Ovary (tissue), 7 donors: ENCODE measurements at regions not wholly inside any gene's neighbourhood (a gene's known extent, or its start where the extent isn't known, plus 50 kb on each side); places are given as distances from the start of the nearest gene placed in this dataset.

Source experiments
- DNase-seq, 5 donors: peaks; one replicate each; pipeline ENCODE4 v3.0.0-alpha.2; 2019 to 2020
- H3K27ac ChIP-seq, 2 donors: fragments of 200-600 bp; one replicate each; pipeline versions ENCODE4 v1.5.1 to v1.8.0; 2019 to 2022
- H3K27me3 ChIP-seq: fragments of 200-600 bp; one replicate; pipeline ENCODE4 v1.8.0; 2022
- H3K36me3 ChIP-seq: fragments of 200-600 bp; sonication (generic); one replicate; pipeline ENCODE4 v1.5.1; 2019
- H3K4me1 ChIP-seq: one replicate; pipeline ENCODE4 v1.8.1; 2013; ENCODE audit warnings: mild to moderate bottlenecking, moderate library complexity; ENCODE audit not compliant: insufficient read depth
- H3K4me3 ChIP-seq: fragments of 200-600 bp; sonication (generic); one replicate; pipeline ENCODE4 v1.5.1; 2017
- H3K9me3 ChIP-seq, 2 donors: fragments of 200-600 bp in 1 of 2; sonication (generic) in 1 of 2; one replicate each; pipeline versions ENCODE4 v1.5.1 to v1.8.1; 2013 to 2019; ENCODE audit warnings: mild to moderate bottlenecking in 1 of 2, moderate library complexity in 1 of 2
- EP300 ChIP-seq: sonication (generic); formaldehyde crosslinking; IDR thresholded peaks from one replicate; pipeline ENCODE4 v1.6.1; 2017; ENCODE audit warnings: antibody characterized with exemption
- POLR2A ChIP-seq: fragments of 450-650 bp; IDR thresholded peaks from one replicate; pipeline ENCODE4 v1.6.1; 2017; ENCODE audit warnings: antibody characterized with exemption, mild to moderate bottlenecking, moderate library complexity
- WGBS, 3 donors: extraction: QIAGEN DNeasy Blood & Tissue Kit in 1 of 3; methylation state at CpG; one replicate each; pipeline versions ENCODE4 v1.1.5 to v1.1.7; 2013 to 2017; 5-methylcytosine and 5-hydroxymethylcytosine counted together
- intact Hi-C, 4 donors: fragments of 100-400 bp; cut with DNase I; formaldehyde crosslinking; loops; one replicate each; pipeline versions ENCODE4 v1.11.0 to v1.15.1; 2022 to 2023
- TF ChIP-seq, protein P1 (sequence below), 3 donors: fragments of 450-650 bp in 2 of 3; fragments of 200-600 bp in 1 of 3; IDR thresholded peaks; one replicate each; pipeline versions ENCODE4 v1.5.1 to v1.8.0; 2016 to 2022; ENCODE audit warnings: antibody characterized with exemption in 3 of 3, mild to moderate bottlenecking in 1 of 3
- donor health status: DM: no; HTN: no; CAD: no; lungs with moderate emphysema.
- donor health status: DM: no; HTN: no; CAD: no.
- donor health status: Bipolar disorder and iron deficiency.
- donor health status: DM: no; HTN: no; CAD: no.
- donor health status: DM: yes; HTN: yes; CAD: no.

DNA sequence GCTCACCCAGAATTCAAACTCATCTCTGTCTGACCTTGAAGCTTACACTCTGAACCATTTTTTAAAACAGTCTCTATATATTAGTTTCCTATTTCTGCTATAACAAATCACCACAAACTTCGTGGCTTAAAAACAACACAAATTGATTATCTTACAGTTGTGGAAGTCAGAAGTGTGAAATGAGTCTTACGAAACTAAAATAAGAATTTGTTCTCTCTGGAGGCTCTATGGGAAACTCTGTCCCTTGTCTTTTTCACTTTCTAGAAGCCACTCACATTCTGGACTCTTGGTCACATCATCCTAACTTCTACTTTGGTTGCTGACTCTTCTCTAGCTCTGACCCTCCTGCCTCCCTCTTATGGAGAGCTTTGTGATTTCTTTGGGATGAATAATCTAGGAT lies 429.3 kb upstream of the THBS1 start:
- Histone ChIP-seq H3K27me3 (no peaks in the 10 kb centered on the region), H3K9me3 (no peaks in the 10 kb centered on the region), H3K27ac (no peak overlapping the region), H3K4me1 (no peaks in the 10 kb centered on the region), H3K36me3 (no peaks in the 10 kb centered on the region), H3K4me3 (no peak overlapping the region)
- 80 to 88% (median 83%) methylated on average over 2 of the region's 2 CpGs for WGBS, 3 donors
- TF ChIP-seq POLR2A (no peak), EP300 (no peak)
- TF ChIP-seq, protein P1, sequence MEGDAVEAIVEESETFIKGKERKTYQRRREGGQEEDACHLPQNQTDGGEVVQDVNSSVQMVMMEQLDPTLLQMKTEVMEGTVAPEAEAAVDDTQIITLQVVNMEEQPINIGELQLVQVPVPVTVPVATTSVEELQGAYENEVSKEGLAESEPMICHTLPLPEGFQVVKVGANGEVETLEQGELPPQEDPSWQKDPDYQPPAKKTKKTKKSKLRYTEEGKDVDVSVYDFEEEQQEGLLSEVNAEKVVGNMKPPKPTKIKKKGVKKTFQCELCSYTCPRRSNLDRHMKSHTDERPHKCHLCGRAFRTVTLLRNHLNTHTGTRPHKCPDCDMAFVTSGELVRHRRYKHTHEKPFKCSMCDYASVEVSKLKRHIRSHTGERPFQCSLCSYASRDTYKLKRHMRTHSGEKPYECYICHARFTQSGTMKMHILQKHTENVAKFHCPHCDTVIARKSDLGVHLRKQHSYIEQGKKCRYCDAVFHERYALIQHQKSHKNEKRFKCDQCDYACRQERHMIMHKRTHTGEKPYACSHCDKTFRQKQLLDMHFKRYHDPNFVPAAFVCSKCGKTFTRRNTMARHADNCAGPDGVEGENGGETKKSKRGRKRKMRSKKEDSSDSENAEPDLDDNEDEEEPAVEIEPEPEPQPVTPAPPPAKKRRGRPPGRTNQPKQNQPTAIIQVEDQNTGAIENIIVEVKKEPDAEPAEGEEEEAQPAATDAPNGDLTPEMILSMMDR (IDR thresholded peaks at IDR 0.05), result no peak
- intact Hi-C loops, result no loop called here
- no peak for DNase-seq

DNA sequence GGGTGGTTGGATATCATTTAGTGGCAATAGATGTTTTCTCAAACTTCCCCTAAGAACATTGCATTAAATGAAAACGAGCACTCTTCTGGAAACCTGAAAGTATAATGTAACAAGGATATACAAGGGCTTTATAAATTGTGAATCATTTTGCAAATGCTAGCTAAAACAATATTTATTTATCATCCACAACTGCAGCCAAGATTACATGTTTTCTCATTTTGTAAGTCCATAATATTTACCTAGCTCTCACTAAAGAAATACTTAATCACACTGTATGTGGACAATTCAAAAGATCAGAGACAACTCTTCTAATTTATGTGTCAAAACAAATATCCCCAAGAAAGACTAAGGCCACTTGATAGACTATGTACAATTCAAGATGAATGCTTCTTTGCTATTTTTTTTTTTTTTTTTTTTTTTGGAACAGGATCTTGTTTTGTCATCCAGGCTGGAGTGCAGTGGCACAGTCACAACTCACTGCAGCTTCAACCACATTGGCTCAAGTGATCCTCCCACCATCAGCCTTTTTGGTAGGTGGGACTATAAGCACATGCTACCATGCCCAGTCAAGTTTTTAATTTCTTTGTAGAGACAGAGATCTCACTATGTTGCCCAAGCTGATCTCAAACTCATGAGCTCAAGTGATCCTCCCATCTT lies 427.7 kb upstream of the THBS1 start:
- DNase-seq, result no peak
- no peak for TF ChIP-seq POLR2A
- TF ChIP-seq, protein P1 (IDR thresholded peaks at IDR 0.05), result no peak
- TF ChIP-seq EP300, result no peak
- 46 to 80% (median 76%) methylated on average over 1 of the region's 1 CpG for WGBS, 3 donors
- Histone ChIP-seq H3K4me1 (no peaks in the 10 kb centered on the region), H3K36me3 (no peaks in the 10 kb centered on the region), H3K27me3 (no peaks in the 10 kb centered on the region), H3K27ac (no peak overlapping the region), H3K4me3 (no peak overlapping the region), H3K9me3 (no peaks in the 10 kb centered on the region)
- intact Hi-C loops, result no loop called here

DNA sequence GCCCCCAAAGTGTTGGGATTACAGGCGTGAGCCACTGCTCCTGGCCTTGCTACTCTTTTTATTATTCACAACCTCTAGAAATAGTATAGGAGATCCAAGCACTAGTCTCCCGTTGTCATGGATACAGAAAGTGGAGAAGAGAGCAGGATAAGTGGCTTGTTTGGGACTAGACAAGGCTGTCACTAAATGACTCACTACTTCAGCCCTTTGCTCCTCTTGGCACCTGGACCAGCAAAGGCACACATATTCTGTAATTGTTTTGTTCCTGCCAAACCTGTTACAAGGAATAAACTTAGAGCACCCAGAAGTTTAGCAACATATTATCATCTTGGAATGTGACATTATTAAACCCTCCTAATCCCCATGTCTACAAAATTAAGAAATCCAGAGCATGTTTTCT lies 427.2 kb upstream of the THBS1 start:
- no peak for TF ChIP-seq POLR2A
- no peak for TF ChIP-seq EP300
- TF ChIP-seq, protein P1 (IDR thresholded peaks at IDR 0.05), result no peak
- H3K9me3 ChIP-seq, result no peaks in the 10 kb centered on the region
- WGBS, 3 donors, result 90 to 95% (median 93%) methylated on average over 2 of the region's 2 CpGs

DNA sequence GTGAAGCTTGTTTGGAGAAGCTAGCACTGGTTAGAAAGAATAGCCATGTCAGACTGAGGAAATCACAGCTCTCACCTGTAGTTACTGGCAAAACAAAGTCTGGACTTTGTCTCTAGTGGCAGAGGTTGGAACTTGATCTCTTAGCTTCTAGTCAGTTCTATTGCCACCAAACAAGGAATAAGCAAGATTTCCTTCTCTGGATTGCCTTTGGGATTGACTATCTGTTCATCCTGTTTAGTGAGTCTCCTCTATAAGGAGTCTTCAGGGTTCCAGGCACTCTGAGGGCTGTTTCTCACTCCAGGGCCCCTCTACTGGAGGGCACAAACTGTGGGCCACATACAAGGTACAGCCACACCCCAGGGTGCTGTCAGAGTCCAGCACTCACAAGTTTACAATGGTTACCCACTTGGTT lies 426.6 kb upstream of the THBS1 start:
- intact Hi-C loops, result no loop called here
- DNase-seq, result no peak
- no peaks in the 10 kb centered on the region for H3K36me3 ChIP-seq
- H3K4me3 ChIP-seq, result no peak overlapping the region
- no peaks in the 10 kb centered on the region for H3K9me3 ChIP-seq
- H3K27me3 ChIP-seq, result no peaks in the 10 kb centered on the region
- no peaks in the 10 kb centered on the region for H3K4me1 ChIP-seq
- H3K27ac ChIP-seq, result no peak overlapping the region
- TF ChIP-seq, protein P1 (IDR thresholded peaks at IDR 0.05), result no peak
- TF ChIP-seq EP300, result no peak
- no peak for TF ChIP-seq POLR2A

More for the DNA sequence above, 427.2 kb upstream of the THBS1 start:
- no peaks in the 10 kb centered on the region for H3K36me3 ChIP-seq
- H3K4me3 ChIP-seq, result no peak overlapping the region
- H3K27ac ChIP-seq, result no peak overlapping the region
- no peaks in the 10 kb centered on the region for H3K4me1 ChIP-seq
- DNase-seq, result no peak
- intact Hi-C loops, result no loop called here
- H3K27me3 ChIP-seq, result no peaks in the 10 kb centered on the region
